Caco-2 (cell line): ENCODE measurements at regions not wholly inside any gene's neighbourhood (a gene's known extent, or its start where the extent isn't known, plus 50 kb on each side); places are given as distances from the start of the nearest gene placed in this dataset.

ENCODE experiments used
- BruUV-seq: library from RNA; stranded (reverse); fragments of 400-500 nt; replicated peaks from 2 replicates; lab custom pipeline; 2021; lab: Mats Ljungman, UMichigan
- CTCF ChIA-PET: fragments of 300-600 bp; sonication (Branson Sonifier 250); formaldehyde crosslinking; loops from one replicate; lab custom pipeline; 2022; ENCODE audit warnings: antibody characterized with exemption; lab: Charles Lee
- POLR2A ChIA-PET: fragments of 300-600 bp; sonication (Branson Sonifier 250); formaldehyde crosslinking; loops from one replicate; lab custom pipeline; 2022; ENCODE audit warnings: antibody characterized with exemption; lab: Charles Lee
- DNase-seq, 2 experiments: peaks; one replicate each; pipeline versions ENCODE4 v3.0.0 to v3.0.0-alpha.2; 2020 to 2022
- H3K27me3 ChIP-seq: replicated peaks from 2 replicates; pipeline ENCODE4 v1.6.0; 2011; ENCODE audit warnings: low read length; ENCODE audit not compliant: control insufficient read depth, insufficient read depth
- H3K36me3 ChIP-seq: 2 replicates; pipeline ENCODE4 v1.5.1; 2011; ENCODE audit warnings: low read length; ENCODE audit not compliant: control insufficient read depth, insufficient read depth
- H3K4me1 ChIP-seq: fragments of 250-450 bp; sonication (Bioruptor Pico); 2 replicates; pipeline ENCODE4 v1.5.1; 2020; ENCODE audit warnings: mild to moderate bottlenecking
- H3K4me3 ChIP-seq: 2 replicates; pipeline ENCODE4 v1.5.1; 2011; ENCODE audit warnings: low read depth, mild to moderate bottlenecking, control low read depth, low read length
- H3K9me3 ChIP-seq: fragments of 250-450 bp; sonication (Bioruptor Pico); 2 replicates; pipeline ENCODE4 v1.5.1; 2020; ENCODE audit warnings: mild to moderate bottlenecking, moderate library complexity
- H3K27ac Mint-ChIP-seq: one replicate; pipeline ENCODE4 v1.8.0; 2022; ENCODE audit warnings: mixed read lengths; ENCODE audit not compliant: unreplicated experiment
- H3K27me3 Mint-ChIP-seq: one replicate; pipeline ENCODE4 v1.8.0; 2022; ENCODE audit warnings: mixed read lengths; ENCODE audit not compliant: insufficient read depth, unreplicated experiment
- H3K36me3 Mint-ChIP-seq: one replicate; pipeline ENCODE4 v1.8.0; 2022; ENCODE audit warnings: mild to moderate bottlenecking, mixed read lengths; ENCODE audit not compliant: insufficient read depth, unreplicated experiment
- H3K4me1 Mint-ChIP-seq: one replicate; pipeline ENCODE4 v1.8.0; 2022; ENCODE audit warnings: low read depth, mixed read lengths; ENCODE audit not compliant: unreplicated experiment
- H3K4me3 Mint-ChIP-seq: one replicate; pipeline ENCODE4 v1.8.0; 2022; ENCODE audit warnings: mild to moderate bottlenecking, moderate library complexity, mixed read lengths; ENCODE audit not compliant: unreplicated experiment
- H3K9me3 Mint-ChIP-seq: one replicate; pipeline ENCODE4 v1.8.0; 2022; ENCODE audit warnings: mixed read lengths; ENCODE audit not compliant: unreplicated experiment
- intact Hi-C: fragments of 100-400 bp; cut with micrococcal nuclease; formaldehyde crosslinking; loops from one replicate; pipeline ENCODE4 v1.10.0; 2022; ENCODE audit not compliant: unreplicated experiment
- TF ChIP-seq, protein P1 (sequence below), 2 experiments: fragments of 200-600 bp in 1 of 2; IDR thresholded peaks; 1 replicate in 1 of 2; 2 replicates in 1 of 2; pipeline versions ENCODE4 v1.5.1 to v1.8.0; 2011 to 2022; ENCODE audit warnings: antibody characterized with exemption in 1 of 2, control low read depth in 1 of 2, inconsistent platforms in 1 of 2, low read depth in 1 of 2, low read length in 1 of 2, mild to moderate bottlenecking in 1 of 2, moderate library complexity in 1 of 2; ENCODE audit not compliant: insufficient read depth in 1 of 2, severe bottlenecking in 1 of 2, unreplicated experiment in 1 of 2

DNA sequence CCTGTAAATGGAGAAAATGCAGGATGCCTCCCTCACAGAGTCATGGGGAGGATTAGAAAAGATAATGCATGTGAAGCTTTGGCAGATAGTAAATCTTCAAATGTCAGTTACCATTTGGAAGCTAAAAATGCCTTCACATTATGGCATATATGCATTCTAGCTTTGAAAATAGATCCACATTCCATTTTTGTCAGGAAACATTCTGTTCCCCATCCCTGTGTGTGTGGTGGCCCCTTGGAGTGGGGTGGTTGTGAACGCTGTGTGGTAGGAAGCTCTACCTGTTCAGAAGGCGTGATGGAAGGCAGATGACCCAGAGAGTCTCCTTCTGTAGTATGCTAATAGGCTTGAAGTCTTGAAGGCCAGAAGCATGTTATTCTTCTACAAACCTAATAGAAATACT is 242.0 kb downstream of the HAPSTR1 start:
- intact Hi-C loops, result no loop called here
- H3K4me3 Mint-ChIP-seq, result no peak overlapping the region

DNA sequence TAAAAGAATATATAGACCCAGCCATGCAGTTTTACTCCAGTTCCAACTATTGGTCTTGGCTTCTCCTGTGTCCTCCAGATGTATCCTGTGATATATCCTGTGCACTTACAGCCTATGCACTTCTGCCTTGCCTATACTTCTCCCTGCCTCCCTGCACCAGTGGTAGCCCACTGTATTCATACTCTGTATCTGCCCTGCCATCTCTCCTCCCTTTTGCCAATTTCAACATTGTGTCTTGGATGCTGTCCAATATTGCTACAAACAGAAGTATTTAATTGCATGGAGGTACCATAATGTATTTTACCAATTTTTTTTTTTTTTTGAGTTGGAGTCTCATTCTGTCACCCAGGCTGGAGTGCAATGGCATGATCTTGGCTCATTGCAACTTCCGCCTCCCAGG is 242.7 kb downstream of the HAPSTR1 start:
- Histone ChIP-seq H3K27me3 (no peaks in the 10 kb centered on the region; the same call in 1 of the 2 replicates), H3K4me1 (no peaks in the 10 kb centered on the region), H3K9me3 (no peaks in the 10 kb centered on the region), H3K36me3 (no peaks in the 10 kb centered on the region), H3K4me3 (no peak overlapping the region)
- CTCF ChIA-PET, result no interaction called here
- no peak for DNase-seq
- Mint-ChIP-seq H3K9me3 (no peaks in the 10 kb centered on the region), H3K4me1 (no peaks in the 10 kb centered on the region), H3K4me3 (no peak overlapping the region), H3K27me3 (peaks cover 6% of the 10 kb centered on the region), H3K36me3 (no peaks in the 10 kb centered on the region), H3K27ac (no peak overlapping the region)
- no TSS peak for BruUV-seq
- TF ChIP-seq, protein P1, sequence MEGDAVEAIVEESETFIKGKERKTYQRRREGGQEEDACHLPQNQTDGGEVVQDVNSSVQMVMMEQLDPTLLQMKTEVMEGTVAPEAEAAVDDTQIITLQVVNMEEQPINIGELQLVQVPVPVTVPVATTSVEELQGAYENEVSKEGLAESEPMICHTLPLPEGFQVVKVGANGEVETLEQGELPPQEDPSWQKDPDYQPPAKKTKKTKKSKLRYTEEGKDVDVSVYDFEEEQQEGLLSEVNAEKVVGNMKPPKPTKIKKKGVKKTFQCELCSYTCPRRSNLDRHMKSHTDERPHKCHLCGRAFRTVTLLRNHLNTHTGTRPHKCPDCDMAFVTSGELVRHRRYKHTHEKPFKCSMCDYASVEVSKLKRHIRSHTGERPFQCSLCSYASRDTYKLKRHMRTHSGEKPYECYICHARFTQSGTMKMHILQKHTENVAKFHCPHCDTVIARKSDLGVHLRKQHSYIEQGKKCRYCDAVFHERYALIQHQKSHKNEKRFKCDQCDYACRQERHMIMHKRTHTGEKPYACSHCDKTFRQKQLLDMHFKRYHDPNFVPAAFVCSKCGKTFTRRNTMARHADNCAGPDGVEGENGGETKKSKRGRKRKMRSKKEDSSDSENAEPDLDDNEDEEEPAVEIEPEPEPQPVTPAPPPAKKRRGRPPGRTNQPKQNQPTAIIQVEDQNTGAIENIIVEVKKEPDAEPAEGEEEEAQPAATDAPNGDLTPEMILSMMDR (IDR thresholded peaks at IDR 0.05; ENCODE audit: insufficient read depth in 1 of 2, low read depth in 1 of 2, low read length in 1 of 2, severe bottlenecking in 1 of 2, unreplicated experiment in 1 of 2), result no peak
- intact Hi-C loops, result no loop called here
- POLR2A ChIA-PET, result no interaction called here

More for the DNA sequence above, 242.0 kb downstream of the HAPSTR1 start:
- H3K36me3 ChIP-seq, result no peaks in the 10 kb centered on the region
- no peaks in the 10 kb centered on the region; the same call in 1 of the 2 replicates for H3K27me3 ChIP-seq
- BruUV-seq, result no TSS peak
- CTCF ChIA-PET, result no interaction called here
- peaks cover 6% of the 10 kb centered on the region for H3K27me3 Mint-ChIP-seq
- no peak overlapping the region for H3K4me3 ChIP-seq
- no peaks in the 10 kb centered on the region for H3K9me3 Mint-ChIP-seq
- H3K36me3 Mint-ChIP-seq, result no peaks in the 10 kb centered on the region
- TF ChIP-seq, protein P1 (IDR thresholded peaks at IDR 0.05; ENCODE audit: insufficient read depth in 1 of 2, low read depth in 1 of 2, low read length in 1 of 2, severe bottlenecking in 1 of 2, unreplicated experiment in 1 of 2), result no peak
- no peak for DNase-seq
- H3K9me3 ChIP-seq, result no peaks in the 10 kb centered on the region
- no peaks in the 10 kb centered on the region for H3K4me1 Mint-ChIP-seq
- no peak overlapping the region for H3K27ac Mint-ChIP-seq
- H3K4me1 ChIP-seq, result no peaks in the 10 kb centered on the region
- POLR2A ChIA-PET, result no interaction called here

DNA sequence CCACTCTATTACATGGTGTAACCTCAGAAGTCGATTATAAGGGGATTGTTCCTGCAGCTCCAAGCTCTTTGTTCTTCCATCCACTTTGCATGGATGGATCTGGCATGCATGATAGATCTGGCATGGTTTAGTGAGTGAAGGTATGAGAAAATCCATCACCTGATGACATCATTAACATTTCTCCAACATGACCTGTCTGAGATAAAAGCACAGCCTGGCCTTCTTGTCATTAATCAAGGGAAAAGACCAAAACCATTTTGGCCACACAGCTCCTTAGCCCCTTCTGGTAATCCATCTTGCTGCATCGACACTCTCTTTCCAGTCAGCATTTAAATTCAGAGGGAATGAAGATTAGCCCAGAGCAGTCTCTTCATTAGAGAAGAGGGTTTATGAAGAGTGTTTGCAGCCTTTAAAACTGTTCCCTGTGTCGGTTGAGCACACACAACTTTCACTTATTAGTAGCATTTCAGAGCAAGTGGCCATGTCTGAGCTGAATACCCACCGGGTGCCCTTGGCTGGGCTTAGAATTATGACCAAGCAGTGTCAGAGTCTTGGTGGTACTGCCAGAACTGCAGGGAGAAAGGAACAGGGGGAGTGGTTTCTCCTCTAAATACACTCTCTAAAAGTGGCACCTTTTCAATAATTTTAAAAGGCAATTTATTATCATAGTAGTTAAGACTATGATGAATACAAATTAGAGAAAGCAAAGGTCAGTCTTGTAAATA is 246.0 kb downstream of the HAPSTR1 start:
- no peaks in the 10 kb centered on the region for H3K36me3 ChIP-seq
- intact Hi-C loops, result no loop called here
- TF ChIP-seq, protein P1 (IDR thresholded peaks at IDR 0.05; ENCODE audit: insufficient read depth in 1 of 2, low read depth in 1 of 2, low read length in 1 of 2, severe bottlenecking in 1 of 2, unreplicated experiment in 1 of 2), result no peak
- POLR2A ChIA-PET, result no interaction called here
- no peaks in the 10 kb centered on the region for H3K9me3 Mint-ChIP-seq
- H3K9me3 ChIP-seq, result no peaks in the 10 kb centered on the region
- DNase-seq, result no peak
- no peaks in the 10 kb centered on the region for H3K4me1 Mint-ChIP-seq
- H3K27me3 Mint-ChIP-seq, result peaks cover 3% of the 10 kb centered on the region
- no TSS peak for BruUV-seq
- H3K27me3 ChIP-seq, result no peaks in the 10 kb centered on the region
- H3K36me3 Mint-ChIP-seq, result no peaks in the 10 kb centered on the region
- no peak overlapping the region for H3K4me3 ChIP-seq
- H3K27ac Mint-ChIP-seq, result no peak overlapping the region
- no peaks in the 10 kb centered on the region for H3K4me1 ChIP-seq
- CTCF ChIA-PET, result no interaction called here
- no peak overlapping the region for H3K4me3 Mint-ChIP-seq
